ENCODE measurements at regions not wholly inside any gene's neighbourhood (a gene's known extent, or its start where the extent isn't known, plus 50 kb on each side); places are given as distances from the start of the nearest gene placed in this dataset.

- no peak for TF ChIP-seq EZH2phosphoT487 (IDR thresholded peaks at IDR 0.05)
- TF ChIP-seq CTCF (IDR thresholded peaks at IDR 0.05) = no peak
- TF ChIP-seq EZH2 (IDR thresholded peaks at IDR 0.05) = no peak
Observed at GRCh38 chr12:116661341-116661740, 76.5 kb downstream of the SPRING1 start.

All from neural progenitor cell (in vitro differentiated cells).